SK-N-SH (cell line): ENCODE measurements at regions not wholly inside any gene's neighbourhood (a gene's known extent, or its start where the extent isn't known, plus 50 kb on each side); places are given as distances from the start of the nearest gene placed in this dataset.
"Not testable (repeated sequence)": the region's sequence is repeated elsewhere in the genome, so short reads cannot be mapped to it uniquely, and the experiment has no call there.

Experiments
- CTCF ChIA-PET: fragments of 300-600, 350-600 bp; formaldehyde crosslinking; extraction: SDS; loops from one replicate; lab custom pipeline; 2021; lab: Yijun Ruan, JAX
- POLR2A ChIA-PET: fragments of 350-600 bp; sonication (Branson Sonifier 250); formaldehyde crosslinking; extraction: SDS; loops from one replicate; lab custom pipeline; 2020; ENCODE audit warnings: antibody characterized with exemption, inconsistent platforms; lab: Yijun Ruan, JAX
- DNase-seq: peaks from one replicate; pipeline ENCODE4 v3.0.0; 2012
- H2AFZ ChIP-seq: fragments of 200-600 bp; sonication (generic); 2 replicates; pipeline ENCODE4 v1.8.1; 2016; ENCODE audit warnings: antibody characterized with exemption, mild to moderate bottlenecking, low read depth
- H3F3A ChIP-seq: fragments of 200-600 bp; sonication (generic); replicated peaks from 2 replicates; pipeline ENCODE3; 2016; ENCODE audit warnings: antibody characterized with exemption, mild to moderate bottlenecking; ENCODE audit not compliant: insufficient read depth
- H3K27ac ChIP-seq, 2 experiments: fragments of 200-500 bp in 1 of 2; fragments of 200-600 bp in 1 of 2; sonication (Bioruptor generic) in 1 of 2; sonication (generic), shearing (Covaris generic) in 1 of 2; 2 replicates each; pipeline versions ENCODE4 v1.5.1 to v1.6.1; 2014 to 2016; ENCODE audit warnings: low read depth in 2 of 2, inconsistent platforms in 1 of 2, low read length in 1 of 2, mild to moderate bottlenecking in 1 of 2, mixed read lengths in 1 of 2
- H3K27me3 ChIP-seq: fragments of 200-600 bp; sonication (generic), shearing (Covaris generic); 2 replicates; pipeline ENCODE4 v1.6.1; 2016; ENCODE audit warnings: mixed run types; ENCODE audit not compliant: insufficient read depth
- H3K36me3 ChIP-seq, 2 experiments: fragments of 200-500 bp in 1 of 2; fragments of 200-600 bp in 1 of 2; sonication (Bioruptor generic) in 1 of 2; sonication (generic) in 1 of 2; replicated peaks in 1 of 2; 2 replicates each; pipeline versions ENCODE3 to v1.5.1; 2014 to 2016; ENCODE audit warnings: low read length in 1 of 2, mild to moderate bottlenecking in 1 of 2; ENCODE audit not compliant: insufficient read depth in 2 of 2, control insufficient read depth in 1 of 2
- H3K4me1 ChIP-seq, 2 experiments: fragments of 200-500 bp in 1 of 2; fragments of 200-600 bp in 1 of 2; sonication (Bioruptor generic) in 1 of 2; sonication (generic), shearing (Covaris generic) in 1 of 2; 2 replicates each; pipeline versions ENCODE4 v1.5.1 to v1.6.1; 2014 to 2016; ENCODE audit warnings: low read depth in 1 of 2, low read length in 1 of 2, mixed run types in 1 of 2; ENCODE audit not compliant: insufficient read depth in 2 of 2, control insufficient read depth in 1 of 2
- H3K4me2 ChIP-seq: fragments of 200-600 bp; sonication (generic), shearing (Covaris generic); 2 replicates; pipeline ENCODE4 v1.6.1; 2017; ENCODE audit warnings: mixed run types
- H3K4me3 ChIP-seq, 2 experiments: fragments of 200-500 bp in 1 of 2; fragments of 200-600 bp in 1 of 2; sonication (Bioruptor generic) in 1 of 2; sonication (generic), shearing (Covaris generic) in 1 of 2; 2 replicates each; pipeline versions ENCODE4 v1.5.1 to v1.8.1; 2014 to 2016; ENCODE audit warnings: low read depth in 2 of 2, inconsistent platforms in 1 of 2, low read length in 1 of 2, mild to moderate bottlenecking in 1 of 2, mixed read lengths in 1 of 2, moderate library complexity in 1 of 2
- H3K79me2 ChIP-seq: fragments of 200-600 bp; sonication (generic); 2 replicates; pipeline ENCODE4 v1.8.1; 2017; ENCODE audit warnings: mild to moderate bottlenecking; ENCODE audit not compliant: insufficient read depth
- H3K9ac ChIP-seq: fragments of 200-600 bp; sonication (generic); 2 replicates; pipeline ENCODE4 v1.6.1; 2017; ENCODE audit warnings: mixed run types
- H3K9me2 ChIP-seq: fragments of 200-600 bp; sonication (generic); 2 replicates; pipeline ENCODE4 v1.6.1; 2017; ENCODE audit warnings: mixed run types
- H3K9me3 ChIP-seq: fragments of 200-600 bp; sonication (generic); 2 replicates; pipeline ENCODE4 v1.6.1; 2017; ENCODE audit warnings: mixed run types, mild to moderate bottlenecking, moderate library complexity
- H4K20me1 ChIP-seq: fragments of 200-600 bp; sonication (generic); 2 replicates; pipeline ENCODE4 v1.6.1; 2017; ENCODE audit warnings: mild to moderate bottlenecking, mixed run types; ENCODE audit not compliant: insufficient read depth
- CHD2 ChIP-seq: fragments of 150-350 bp; IDR thresholded peaks from 2 replicates; pipeline ENCODE4 v1.6.1; 2018; ENCODE audit warnings: low read length; ENCODE audit not compliant: partially characterized antibody
- CTCF ChIP-seq: fragments of 200-600 bp; sonication (generic); IDR thresholded peaks from 2 replicates; pipeline ENCODE4 v1.6.1; 2017; ENCODE audit warnings: antibody characterized with exemption, mild to moderate bottlenecking, moderate library complexity
- ELF1 ChIP-seq: IDR thresholded peaks from 2 replicates; pipeline ENCODE4 v1.4.0; 2012
- EP300 ChIP-seq, 2 experiments: IDR thresholded peaks; 2 replicates each; pipeline versions ENCODE4 v1.4.0 to v1.6.1; 2012; ENCODE audit warnings: borderline replicate concordance in 1 of 2, low read depth in 1 of 2, low read length in 1 of 2
- EZH2phosphoT487 ChIP-seq: fragments of 200-600 bp; sonication (generic); IDR thresholded peaks from 2 replicates; pipeline ENCODE4 v1.6.1; 2017; ENCODE audit warnings: low read depth, mixed run types, mild to moderate bottlenecking, antibody characterized with exemption, moderate library complexity, borderline replicate concordance
- FOSL2 ChIP-seq: IDR thresholded peaks from 2 replicates; pipeline ENCODE4 v1.4.0; 2012; ENCODE audit warnings: low read depth, mild to moderate bottlenecking, moderate library complexity, borderline replicate concordance
- FOXJ3 ChIP-seq: sonication (generic); formaldehyde crosslinking; IDR thresholded peaks from 2 replicates; pipeline ENCODE4 v1.5.1; 2020; ENCODE audit warnings: mild to moderate bottlenecking, missing genetic modification reagents
- GABPA ChIP-seq: IDR thresholded peaks from 2 replicates; pipeline ENCODE4 v1.4.0; 2012; ENCODE audit warnings: low read depth, mild to moderate bottlenecking
- GATA2 ChIP-seq: sonication (generic); formaldehyde crosslinking; IDR thresholded peaks from 2 replicates; pipeline ENCODE4 v1.5.0; 2020; ENCODE audit warnings: mild to moderate bottlenecking, missing genetic modification reagents
- NFIC ChIP-seq: IDR thresholded peaks from 2 replicates; pipeline ENCODE4 v1.4.0; 2012; ENCODE audit warnings: borderline replicate concordance
- POLR2AphosphoS5 ChIP-seq: IDR thresholded peaks from 2 replicates; pipeline ENCODE4 v1.6.1; 2012; ENCODE audit warnings: low read depth, low read length
- RAD21 ChIP-seq: IDR thresholded peaks from 2 replicates; pipeline ENCODE4 v1.6.1; 2012; ENCODE audit warnings: mild to moderate bottlenecking, low read length
- RCOR1 ChIP-seq: fragments of 150-350 bp; IDR thresholded peaks from 2 replicates; pipeline ENCODE4 v1.6.1; 2017; ENCODE audit warnings: antibody characterized with exemption, low read length
- RFX5 ChIP-seq: IDR thresholded peaks from 2 replicates; pipeline ENCODE4 v1.6.1; 2012; ENCODE audit warnings: mild to moderate bottlenecking, improper control_type of control experiment, low read length
- RXRA ChIP-seq: IDR thresholded peaks from 2 replicates; pipeline ENCODE4 v1.4.0; 2012; ENCODE audit warnings: low read depth, mild to moderate bottlenecking, borderline replicate concordance
- TCF12 ChIP-seq: IDR thresholded peaks from 2 replicates; pipeline ENCODE4 v1.4.0; 2012
- TEAD4 ChIP-seq: IDR thresholded peaks from 2 replicates; pipeline ENCODE4 v1.4.0; 2012; ENCODE audit warnings: mild to moderate bottlenecking, borderline replicate concordance; ENCODE audit not compliant: insufficient read depth
- USF2 ChIP-seq: fragments of 150-350 bp; IDR thresholded peaks from 2 replicates; pipeline ENCODE4 v1.6.1; 2017; ENCODE audit warnings: antibody characterized with exemption, low read length, low read depth, borderline replicate concordance
- WGBS: methylation state at CpG from one replicate; pipeline ENCODE4 v1.1.6; 2017; ENCODE audit warnings: low lambda C conversion rate; 5-methylcytosine and 5-hydroxymethylcytosine counted together

GRCh38 chr13:109398071-109398470, 388.3 kb downstream of the IRS2 start:
- POLR2A ChIA-PET, H2AFZ ChIP-seq, H3K27me3 ChIP-seq, CTCF ChIA-PET, H3K4me2 ChIP-seq, H4K20me1 ChIP-seq, H3K4me3 ChIP-seq, DNase-seq, H3K79me2 ChIP-seq, H3K36me3 ChIP-seq, H3F3A ChIP-seq, H3K9ac ChIP-seq, H3K9me3 ChIP-seq, H3K9me2 ChIP-seq, H3K27ac ChIP-seq: not testable (repeated sequence)
- WGBS = 82% methylated on average over 5 of the region's 5 CpGs
- peaks cover 0 to 32% of the 10 kb centered on the region in 2 experiments; a peak in 2 of 4 replicates for H3K4me1 ChIP-seq

GRCh38 chr13:109397285-109397684, 389.1 kb downstream of the IRS2 start:
- Histone ChIP-seq H3K27ac (no peak overlapping the region), H3K79me2 (no peaks in the 10 kb centered on the region), H3F3A (no peaks in the 10 kb centered on the region), H3K4me3 (no peak overlapping the region), H3K27me3 (no peaks in the 10 kb centered on the region), H3K36me3 (no peaks in the 10 kb centered on the region), H2AFZ (no peak overlapping the region), H3K9me3 (no peaks in the 10 kb centered on the region), H3K4me2 (no peak overlapping the region), H3K9me2 (no peaks in the 10 kb centered on the region), H3K9ac (no peak overlapping the region), H4K20me1 (no peaks in the 10 kb centered on the region), H3K4me1 (peaks cover 0 to 29% of the 10 kb centered on the region in 2 experiments; a peak in 2 of 4 replicates)
- 83% methylated on average over 3 of the region's 3 CpGs for WGBS
- DNase-seq = no peak
- ChIA-PET CTCF (interaction anchor here (1.6 kb wide), 1 partner anchor 9 kb away, joined by 5 read pairs; no protein-coding TSS in a partner anchor), POLR2A (no interaction called here)
- no peak for TF ChIP-seq ELF1
- TF ChIP-seq EP300 (IDR thresholded peaks at IDR 0.05; ENCODE audit: borderline replicate concordance in 1 of 2, low read depth in 1 of 2, low read length in 1 of 2) = no peak
- TF ChIP-seq TEAD4 = no peak
- no peak for TF ChIP-seq FOSL2

GRCh38 chr13:109396266-109396665, 390.1 kb downstream of the IRS2 start:
- TF ChIP-seq FOSL2 (no peak), TCF12 (no peak), GATA2 (no peak), EZH2phosphoT487 (no peak), RFX5 (no peak), POLR2AphosphoS5 (no peak), NFIC (no peak), RCOR1 (no peak), CTCF (no peak), RAD21 (no peak), CHD2 (no peak), GABPA (no peak), USF2 (no peak), RXRA (no peak), FOXJ3 (no peak)
- H3K36me3 ChIP-seq = no peaks in the 10 kb centered on the region

More at GRCh38 chr13:109396266-109396665, 390.1 kb downstream of the IRS2 start:
- Histone ChIP-seq H3K27ac (no peak overlapping the region), H3K4me1 (peaks cover 0 to 28% of the 10 kb centered on the region in 2 experiments; a peak in 2 of 4 replicates), H3K9me3 (no peaks in the 10 kb centered on the region), H3F3A (no peaks in the 10 kb centered on the region), H3K4me2 (no peak overlapping the region), H3K79me2 (no peaks in the 10 kb centered on the region), H3K9ac (no peak overlapping the region), H2AFZ (no peak overlapping the region), H4K20me1 (no peaks in the 10 kb centered on the region), H3K4me3 (no peak overlapping the region), H3K27me3 (no peaks in the 10 kb centered on the region), H3K9me2 (no peaks in the 10 kb centered on the region)
- CTCF ChIA-PET = interaction anchor here (1.6 kb wide), 1 partner anchor 8 kb away, joined by 5 read pairs; no protein-coding TSS in a partner anchor
- POLR2A ChIA-PET = no interaction called here
- DNase-seq = no peak
- 87% methylated on average over 9 of the region's 9 CpGs for WGBS
